ENCODE measurements at regions not wholly inside any gene's neighbourhood (a gene's known extent, or its start where the extent isn't known, plus 50 kb on each side); places are given as distances from the start of the nearest gene placed in this dataset.

DNA sequence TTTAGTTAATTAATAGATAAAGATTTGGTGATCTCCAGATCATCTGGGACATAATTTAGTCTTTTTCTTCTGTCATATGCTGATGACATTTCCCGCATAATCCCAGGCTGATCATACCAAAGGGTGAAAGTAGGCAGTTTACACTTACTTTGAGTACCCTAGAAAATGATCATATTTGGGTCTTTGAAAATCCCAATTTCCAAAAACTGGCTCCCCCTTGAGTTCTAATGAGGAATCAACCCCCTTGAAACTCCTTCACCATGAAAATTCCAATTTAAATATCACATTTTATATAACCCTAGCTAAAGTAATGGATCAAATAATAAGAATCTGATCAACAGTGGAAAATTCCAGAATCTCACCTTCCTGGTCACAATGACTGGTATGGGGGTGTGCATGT, 223.4 kb downstream of the NAF1 start (continued):
- TF ChIP-seq, protein P1, sequence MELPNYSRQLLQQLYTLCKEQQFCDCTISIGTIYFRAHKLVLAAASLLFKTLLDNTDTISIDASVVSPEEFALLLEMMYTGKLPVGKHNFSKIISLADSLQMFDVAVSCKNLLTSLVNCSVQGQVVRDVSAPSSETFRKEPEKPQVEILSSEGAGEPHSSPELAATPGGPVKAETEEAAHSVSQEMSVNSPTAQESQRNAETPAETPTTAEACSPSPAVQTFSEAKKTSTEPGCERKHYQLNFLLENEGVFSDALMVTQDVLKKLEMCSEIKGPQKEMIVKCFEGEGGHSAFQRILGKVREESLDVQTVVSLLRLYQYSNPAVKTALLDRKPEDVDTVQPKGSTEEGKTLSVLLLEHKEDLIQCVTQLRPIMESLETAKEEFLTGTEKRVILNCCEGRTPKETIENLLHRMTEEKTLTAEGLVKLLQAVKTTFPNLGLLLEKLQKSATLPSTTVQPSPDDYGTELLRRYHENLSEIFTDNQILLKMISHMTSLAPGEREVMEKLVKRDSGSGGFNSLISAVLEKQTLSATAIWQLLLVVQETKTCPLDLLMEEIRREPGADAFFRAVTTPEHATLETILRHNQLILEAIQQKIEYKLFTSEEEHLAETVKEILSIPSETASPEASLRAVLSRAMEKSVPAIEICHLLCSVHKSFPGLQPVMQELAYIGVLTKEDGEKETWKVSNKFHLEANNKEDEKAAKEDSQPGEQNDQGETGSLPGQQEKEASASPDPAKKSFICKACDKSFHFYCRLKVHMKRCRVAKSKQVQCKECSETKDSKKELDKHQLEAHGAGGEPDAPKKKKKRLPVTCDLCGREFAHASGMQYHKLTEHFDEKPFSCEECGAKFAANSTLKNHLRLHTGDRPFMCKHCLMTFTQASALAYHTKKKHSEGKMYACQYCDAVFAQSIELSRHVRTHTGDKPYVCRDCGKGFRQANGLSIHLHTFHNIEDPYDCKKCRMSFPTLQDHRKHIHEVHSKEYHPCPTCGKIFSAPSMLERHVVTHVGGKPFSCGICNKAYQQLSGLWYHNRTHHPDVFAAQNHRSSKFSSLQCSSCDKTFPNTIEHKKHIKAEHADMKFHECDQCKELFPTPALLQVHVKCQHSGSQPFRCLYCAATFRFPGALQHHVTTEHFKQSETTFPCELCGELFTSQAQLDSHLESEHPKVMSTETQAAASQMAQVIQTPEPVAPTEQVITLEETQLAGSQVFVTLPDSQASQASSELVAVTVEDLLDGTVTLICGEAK (IDR thresholded peaks at IDR 0.05; ENCODE audit: borderline replicate concordance), result no peak
- TF ChIP-seq, protein P2, sequence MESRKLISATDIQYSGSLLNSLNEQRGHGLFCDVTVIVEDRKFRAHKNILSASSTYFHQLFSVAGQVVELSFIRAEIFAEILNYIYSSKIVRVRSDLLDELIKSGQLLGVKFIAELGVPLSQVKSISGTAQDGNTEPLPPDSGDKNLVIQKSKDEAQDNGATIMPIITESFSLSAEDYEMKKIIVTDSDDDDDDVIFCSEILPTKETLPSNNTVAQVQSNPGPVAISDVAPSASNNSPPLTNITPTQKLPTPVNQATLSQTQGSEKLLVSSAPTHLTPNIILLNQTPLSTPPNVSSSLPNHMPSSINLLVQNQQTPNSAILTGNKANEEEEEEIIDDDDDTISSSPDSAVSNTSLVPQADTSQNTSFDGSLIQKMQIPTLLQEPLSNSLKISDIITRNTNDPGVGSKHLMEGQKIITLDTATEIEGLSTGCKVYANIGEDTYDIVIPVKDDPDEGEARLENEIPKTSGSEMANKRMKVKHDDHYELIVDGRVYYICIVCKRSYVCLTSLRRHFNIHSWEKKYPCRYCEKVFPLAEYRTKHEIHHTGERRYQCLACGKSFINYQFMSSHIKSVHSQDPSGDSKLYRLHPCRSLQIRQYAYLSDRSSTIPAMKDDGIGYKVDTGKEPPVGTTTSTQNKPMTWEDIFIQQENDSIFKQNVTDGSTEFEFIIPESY (IDR thresholded peaks at IDR 0.05), result no peak
- TF ChIP-seq POLR2AphosphoS2 (IDR thresholded peaks at IDR 0.05; ENCODE audit: low read depth, low read length) (no peak), STAT1 (conservative IDR thresholded peaks at IDR 0.05) (no peak)
- TF ChIP-seq, protein P3, sequence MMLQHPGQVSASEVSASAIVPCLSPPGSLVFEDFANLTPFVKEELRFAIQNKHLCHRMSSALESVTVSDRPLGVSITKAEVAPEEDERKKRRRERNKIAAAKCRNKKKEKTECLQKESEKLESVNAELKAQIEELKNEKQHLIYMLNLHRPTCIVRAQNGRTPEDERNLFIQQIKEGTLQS (IDR thresholded peaks at IDR 0.05; ENCODE audit: borderline replicate concordance, extremely low read depth, low read depth, low read length), result no peak
- TF ChIP-seq, protein P4, sequence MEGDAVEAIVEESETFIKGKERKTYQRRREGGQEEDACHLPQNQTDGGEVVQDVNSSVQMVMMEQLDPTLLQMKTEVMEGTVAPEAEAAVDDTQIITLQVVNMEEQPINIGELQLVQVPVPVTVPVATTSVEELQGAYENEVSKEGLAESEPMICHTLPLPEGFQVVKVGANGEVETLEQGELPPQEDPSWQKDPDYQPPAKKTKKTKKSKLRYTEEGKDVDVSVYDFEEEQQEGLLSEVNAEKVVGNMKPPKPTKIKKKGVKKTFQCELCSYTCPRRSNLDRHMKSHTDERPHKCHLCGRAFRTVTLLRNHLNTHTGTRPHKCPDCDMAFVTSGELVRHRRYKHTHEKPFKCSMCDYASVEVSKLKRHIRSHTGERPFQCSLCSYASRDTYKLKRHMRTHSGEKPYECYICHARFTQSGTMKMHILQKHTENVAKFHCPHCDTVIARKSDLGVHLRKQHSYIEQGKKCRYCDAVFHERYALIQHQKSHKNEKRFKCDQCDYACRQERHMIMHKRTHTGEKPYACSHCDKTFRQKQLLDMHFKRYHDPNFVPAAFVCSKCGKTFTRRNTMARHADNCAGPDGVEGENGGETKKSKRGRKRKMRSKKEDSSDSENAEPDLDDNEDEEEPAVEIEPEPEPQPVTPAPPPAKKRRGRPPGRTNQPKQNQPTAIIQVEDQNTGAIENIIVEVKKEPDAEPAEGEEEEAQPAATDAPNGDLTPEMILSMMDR (IDR thresholded peaks at IDR 0.05 in 2 of 3, conservative IDR thresholded peaks at IDR 0.05 in 1 of 3; ENCODE audit: control insufficient read depth in 2 of 3, extremely low read depth in 1 of 3, insufficient read depth in 1 of 3, low read depth in 3 of 3, low read length in 3 of 3), result peak in 2 of 3 experiments; percentile 10 to 28; a peak in 3 of 6 replicates

All from GM12878 (cell line).